K562 (cell line): ENCODE measurements at regions not wholly inside any gene's neighbourhood (a gene's known extent, or its start where the extent isn't known, plus 50 kb on each side); places are given as distances from the start of the nearest gene placed in this dataset.

Experiments
- ATAC-seq: fragments of 200-7000 bp; cut with Tn5 transposase; 3 replicates; pipeline ENCODE4 v1.9.1; 2020; ENCODE audit warnings: moderate library complexity
- BruUV-seq: library from RNA; stranded (reverse); fragments of 400-500 nt; replicated peaks from 2 replicates; lab custom pipeline; 2021; lab: Mats Ljungman, UMichigan
- CTCF ChIA-PET: fragments of 300-600 bp; formaldehyde crosslinking; extraction: SDS; loops from one replicate; lab custom pipeline; 2021; ENCODE audit warnings: low intra/inter-chr PET ratio; lab: Yijun Ruan, JAX
- POLR2A ChIA-PET: fragments of 300-600, 350-650 bp; sonication (Branson Sonifier 250); formaldehyde crosslinking; extraction: SDS; loops from one replicate; lab custom pipeline; 2021; ENCODE audit warnings: antibody characterized with exemption, inconsistent platforms; lab: Yijun Ruan, JAX
- DNase-seq, 4 experiments: peaks; one replicate each; pipeline versions ENCODE4 v3.0.0 to v3.0.0-alpha.2; 2011 to 2018; ENCODE audit warnings: low spot score in 3 of 4, mixed read lengths in 3 of 4; ENCODE audit errors: extremely low read depth in 1 of 4
- FAIRE-seq: peaks from 2 replicates; lab custom pipeline; 2011; peaks lifted over from hg19 to GRCh38; lab: Jason Lieb, UNC
- H2AFZ ChIP-seq: 2 replicates; pipeline ENCODE4 v1.6.0; 2011; ENCODE audit warnings: low read depth, low read length, control low read depth, inconsistent platforms
- H3K27ac ChIP-seq: fragments of 200-600 bp; 3 replicates; pipeline ENCODE4 v1.8.0; 2011; ENCODE audit warnings: low read depth, mild to moderate bottlenecking, control low read depth, inconsistent platforms, low read length, moderate library complexity, mixed read lengths; ENCODE audit errors: extremely low read depth
- H3K27me3 ChIP-seq, 2 experiments: fragments of 300-600 bp in 1 of 2; 2 replicates in 1 of 2; 3 replicates in 1 of 2; pipeline versions ENCODE4 v1.6.0 to v1.8.0; 2011; ENCODE audit warnings: inconsistent platforms in 2 of 2, low read length in 2 of 2, mild to moderate bottlenecking in 1 of 2, mixed read lengths in 1 of 2, moderate library complexity in 1 of 2; ENCODE audit not compliant: control insufficient read depth in 2 of 2, insufficient read depth in 2 of 2
- H3K36me3 ChIP-seq: fragments of 300-600 bp; 3 replicates; pipeline ENCODE4 v1.8.0; 2011; ENCODE audit warnings: mild to moderate bottlenecking, low read length, inconsistent platforms; ENCODE audit not compliant: control insufficient read depth, insufficient read depth
- H3K4me1 ChIP-seq, 2 experiments: fragments of 200-600 bp in 1 of 2; replicated peaks in 1 of 2; 2 replicates in 1 of 2; 3 replicates in 1 of 2; pipeline versions ENCODE4 v1.5.1 to v1.8.0; 2011; ENCODE audit warnings: inconsistent platforms in 2 of 2, low read length in 2 of 2, mild to moderate bottlenecking in 1 of 2, mixed read lengths in 1 of 2, moderate library complexity in 1 of 2; ENCODE audit not compliant: control insufficient read depth in 2 of 2, insufficient read depth in 2 of 2
- H3K4me2 ChIP-seq: 2 replicates; pipeline ENCODE4 v1.6.1; 2011; ENCODE audit warnings: low read length, control low read depth, inconsistent platforms, mixed read lengths; ENCODE audit not compliant: insufficient read depth
- H3K4me3 ChIP-seq: fragments of 200-600 bp; sonication (generic), shearing (Covaris generic); 2 replicates; pipeline ENCODE4 v1.5.1; 2016; ENCODE audit warnings: control low read depth, inconsistent platforms
- H3K79me2 ChIP-seq: fragments of 200-600 bp; 3 replicates; pipeline ENCODE4 v1.8.0; 2011; ENCODE audit warnings: low read length, inconsistent platforms; ENCODE audit not compliant: control insufficient read depth, insufficient read depth
- H3K9ac ChIP-seq, 2 experiments: 2 replicates each; pipeline versions ENCODE4 v1.6.0 to v1.6.1; 2011; ENCODE audit warnings: low read depth in 2 of 2, low read length in 2 of 2, control low read depth in 1 of 2, inconsistent platforms in 1 of 2, mild to moderate bottlenecking in 1 of 2, mixed read lengths in 1 of 2; ENCODE audit not compliant: insufficient read depth in 1 of 2
- H3K9me1 ChIP-seq: one replicate; pipeline ENCODE4 v1.6.0; 2011; ENCODE audit warnings: inconsistent platforms, mild to moderate bottlenecking, low read length, moderate library complexity; ENCODE audit not compliant: control insufficient read depth, insufficient read depth
- H3K9me3 ChIP-seq: replicated peaks from 2 replicates; pipeline ENCODE4 v1.5.1; 2011; ENCODE audit warnings: low read depth, low read length, inconsistent platforms; ENCODE audit not compliant: control insufficient read depth, insufficient read depth
- H4K20me1 ChIP-seq: replicated peaks from 2 replicates; pipeline ENCODE4 v1.6.1; 2011; ENCODE audit warnings: low read length, inconsistent platforms, mixed read lengths; ENCODE audit not compliant: control insufficient read depth, insufficient read depth
- LEF1 ChIP-seq: fragments of 450-650 bp; IDR thresholded peaks from 2 replicates; pipeline ENCODE4 v1.6.1; 2016; ENCODE audit warnings: mild to moderate bottlenecking
- MCM2 ChIP-seq: fragments of 450-650 bp; IDR thresholded peaks from 2 replicates; pipeline ENCODE4 v1.6.1; 2017; ENCODE audit warnings: low read depth, mild to moderate bottlenecking
- WGBS: fragments of 100-300 bp; shearing (Covaris generic); methylation state at CpG from one replicate; pipeline ENCODE4 v1.1.6; 2016; ENCODE audit warnings: low coverage, mixed read lengths; ENCODE audit not compliant: insufficient coverage; ENCODE audit errors: missing lambda C conversion rate; 5-methylcytosine and 5-hydroxymethylcytosine counted together
- in situ Hi-C: fragments of 300-500 bp; cut with MboI; formaldehyde crosslinking; loops from 4 replicates; pipeline ENCODE4 v1.15.0; 2018; ENCODE audit warnings: inconsistent platforms, mixed read lengths
- intact Hi-C: fragments of 100-400 bp; cut with micrococcal nuclease; formaldehyde crosslinking; loops from 2 replicates; pipeline ENCODE4 v1.14.2; 2022
- TF ChIP-seq, protein P1 (sequence below): fragments of 200-400 bp; formaldehyde crosslinking; IDR thresholded peaks from 2 replicates; pipeline ENCODE4 v1.6.1; 2017; ENCODE audit warnings: mild to moderate bottlenecking, low read depth, low read length, moderate library complexity
- TF ChIP-seq, protein P2 (sequence below): fragments of 250-450 bp; sonication (Bioruptor Pico); IDR thresholded peaks from 2 replicates; pipeline ENCODE4 v1.4.0; 2020; ENCODE audit warnings: mild to moderate bottlenecking

DNA sequence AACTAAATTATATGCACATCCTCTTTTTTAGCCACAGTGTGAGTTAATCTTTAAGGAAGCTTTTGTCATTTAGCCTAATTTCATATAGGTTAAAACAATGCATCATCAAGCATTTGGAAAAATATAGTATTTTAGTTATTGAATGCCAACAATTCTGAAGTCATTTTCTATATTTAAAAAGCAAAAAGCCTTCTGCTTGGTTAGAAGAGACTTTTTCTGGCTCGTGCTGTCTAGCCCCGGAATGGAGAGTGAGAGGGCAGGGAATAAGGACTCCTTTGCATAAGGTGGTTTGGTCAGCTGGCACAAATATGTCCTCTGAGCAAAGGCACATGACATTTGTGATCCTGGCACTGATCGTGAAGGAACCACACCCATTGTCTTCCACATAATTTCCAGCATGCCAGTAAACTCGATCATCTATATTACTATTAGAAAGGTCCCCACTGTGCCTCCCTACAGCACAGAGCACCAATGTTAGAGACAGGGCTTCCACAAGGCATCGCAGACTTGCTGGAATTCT is 393.7 kb upstream of the INTU start:
- no peak overlapping the region for H3K4me3 ChIP-seq
- in situ Hi-C loops, result no loop called here
- H4K20me1 ChIP-seq, result no peaks in the 10 kb centered on the region; the same call in 1 of the 2 replicates
- no peaks in the 10 kb centered on the region for H3K9me1 ChIP-seq
- H3K27me3 ChIP-seq, result no peaks in the 10 kb centered on the region
- no peak overlapping the region for H2AFZ ChIP-seq
- H3K79me2 ChIP-seq, result no peaks in the 10 kb centered on the region
- 0% methylated on average over 5 of the region's 5 CpGs for WGBS
- BruUV-seq, result no TSS peak
- FAIRE-seq, result no peak
- no peak overlapping the region for H3K9ac ChIP-seq
- ATAC-seq, result no peak
- intact Hi-C loops, result no loop called here
- no peak overlapping the region for H3K4me2 ChIP-seq
- H3K36me3 ChIP-seq, result no peaks in the 10 kb centered on the region
- DNase-seq, result no peak
- H3K9me3 ChIP-seq, result no peaks in the 10 kb centered on the region
- CTCF ChIA-PET, result no interaction called here
- H3K27ac ChIP-seq, result no peak overlapping the region
- POLR2A ChIA-PET, result no interaction called here
- TF ChIP-seq LEF1 (no peak), MCM2 (no peak)
- TF ChIP-seq, protein P1, sequence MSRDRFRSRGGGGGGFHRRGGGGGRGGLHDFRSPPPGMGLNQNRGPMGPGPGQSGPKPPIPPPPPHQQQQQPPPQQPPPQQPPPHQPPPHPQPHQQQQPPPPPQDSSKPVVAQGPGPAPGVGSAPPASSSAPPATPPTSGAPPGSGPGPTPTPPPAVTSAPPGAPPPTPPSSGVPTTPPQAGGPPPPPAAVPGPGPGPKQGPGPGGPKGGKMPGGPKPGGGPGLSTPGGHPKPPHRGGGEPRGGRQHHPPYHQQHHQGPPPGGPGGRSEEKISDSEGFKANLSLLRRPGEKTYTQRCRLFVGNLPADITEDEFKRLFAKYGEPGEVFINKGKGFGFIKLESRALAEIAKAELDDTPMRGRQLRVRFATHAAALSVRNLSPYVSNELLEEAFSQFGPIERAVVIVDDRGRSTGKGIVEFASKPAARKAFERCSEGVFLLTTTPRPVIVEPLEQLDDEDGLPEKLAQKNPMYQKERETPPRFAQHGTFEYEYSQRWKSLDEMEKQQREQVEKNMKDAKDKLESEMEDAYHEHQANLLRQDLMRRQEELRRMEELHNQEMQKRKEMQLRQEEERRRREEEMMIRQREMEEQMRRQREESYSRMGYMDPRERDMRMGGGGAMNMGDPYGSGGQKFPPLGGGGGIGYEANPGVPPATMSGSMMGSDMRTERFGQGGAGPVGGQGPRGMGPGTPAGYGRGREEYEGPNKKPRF, result no peak
- TF ChIP-seq, protein P2, sequence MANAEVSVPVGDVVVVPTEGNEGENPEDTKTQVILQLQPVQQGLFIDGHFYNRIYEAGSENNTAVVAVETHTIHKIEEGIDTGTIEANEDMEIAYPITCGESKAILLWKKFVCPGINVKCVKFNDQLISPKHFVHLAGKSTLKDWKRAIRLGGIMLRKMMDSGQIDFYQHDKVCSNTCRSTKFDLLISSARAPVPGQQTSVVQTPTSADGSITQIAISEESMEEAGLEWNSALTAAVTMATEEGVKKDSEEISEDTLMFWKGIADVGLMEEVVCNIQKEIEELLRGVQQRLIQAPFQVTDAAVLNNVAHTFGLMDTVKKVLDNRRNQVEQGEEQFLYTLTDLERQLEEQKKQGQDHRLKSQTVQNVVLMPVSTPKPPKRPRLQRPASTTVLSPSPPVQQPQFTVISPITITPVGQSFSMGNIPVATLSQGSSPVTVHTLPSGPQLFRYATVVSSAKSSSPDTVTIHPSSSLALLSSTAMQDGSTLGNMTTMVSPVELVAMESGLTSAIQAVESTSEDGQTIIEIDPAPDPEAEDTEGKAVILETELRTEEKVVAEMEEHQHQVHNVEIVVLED (CRISPR knock-in tag), result no peak
- no peaks in the 10 kb centered on the region for H3K4me1 ChIP-seq
